GM12878 (cell line): ENCODE measurements at regions not wholly inside any gene's neighbourhood (a gene's known extent, or its start where the extent isn't known, plus 50 kb on each side); places are given as distances from the start of the nearest gene placed in this dataset.

Experiments
- ATAC-seq: fragments of 200-7000 bp; cut with Tn5 transposase; 3 replicates; pipeline ENCODE4 v1.9.1; 2020; ENCODE audit warnings: mild to moderate bottlenecking, moderate library complexity
- BruUV-seq: library from RNA; stranded (reverse); fragments of 400-500 nt; replicated peaks from 2 replicates; lab custom pipeline; 2021; lab: Mats Ljungman, UMichigan
- CTCF ChIA-PET: fragments of 300-600 bp; sonication (Branson Sonifier 250); formaldehyde crosslinking; extraction: SDS; loops from one replicate; lab custom pipeline; 2021; ENCODE audit warnings: inconsistent platforms; lab: Yijun Ruan, JAX
- POLR2A ChIA-PET: fragments of 350-600 bp; formaldehyde crosslinking; extraction: SDS; loops from one replicate; lab custom pipeline; 2021; ENCODE audit warnings: inconsistent platforms; lab: Charles Lee
- RAD21 ChIA-PET: fragments of 300-600 bp; sonication (Branson Sonifier 250); formaldehyde crosslinking; loops from one replicate; lab custom pipeline; 2023; ENCODE audit warnings: antibody characterized with exemption; ENCODE audit not compliant: unreplicated experiment; lab: Charles Lee
- SMC1A ChIA-PET: fragments of 300-600 bp; sonication (Branson Sonifier 250); formaldehyde crosslinking; loops from one replicate; lab custom pipeline; 2023; ENCODE audit not compliant: unreplicated experiment, uncharacterized antibody; lab: Charles Lee
- DNase-seq: peaks from one replicate; pipeline ENCODE4 v3.0.0-alpha.2; 2011; ENCODE audit warnings: low read depth, low spot score
- FAIRE-seq: peaks from 3 replicates; lab custom pipeline; 2011; peaks lifted over from hg19 to GRCh38; lab: Jason Lieb, UNC
- H2AFZ ChIP-seq: 2 replicates; pipeline ENCODE4 v1.6.0; 2011; ENCODE audit warnings: low read depth, low read length, control low read depth; ENCODE audit not compliant: control insufficient read depth
- H3K27ac ChIP-seq: 2 replicates; pipeline ENCODE4 v1.5.1; 2011; ENCODE audit warnings: control low read depth; ENCODE audit not compliant: control insufficient read depth, insufficient read depth
- H3K27me3 ChIP-seq, 2 experiments: replicated peaks in 1 of 2; 2 replicates each; pipeline versions ENCODE4 v1.6.0 to v1.6.1; 2011; ENCODE audit warnings: low read length in 1 of 2; ENCODE audit not compliant: control insufficient read depth in 2 of 2, insufficient read depth in 2 of 2
- H3K36me3 ChIP-seq, 2 experiments: 2 replicates each; pipeline ENCODE4 v1.5.1; 2011; ENCODE audit warnings: low read length in 1 of 2; ENCODE audit not compliant: control insufficient read depth in 2 of 2, insufficient read depth in 2 of 2
- H3K4me1 ChIP-seq: 2 replicates; pipeline ENCODE4 v1.6.1; 2011; ENCODE audit warnings: mild to moderate bottlenecking, low read length, moderate library complexity, mixed read lengths; ENCODE audit not compliant: control insufficient read depth, insufficient read depth
- H3K4me2 ChIP-seq: 2 replicates; pipeline ENCODE4 v1.6.0; 2011; ENCODE audit warnings: control low read depth; ENCODE audit not compliant: control insufficient read depth, insufficient read depth
- H3K4me3 ChIP-seq: fragments of 200-600 bp; sonication (generic); 2 replicates; pipeline ENCODE4 v1.5.1; 2016
- H3K79me2 ChIP-seq: 2 replicates; pipeline ENCODE4 v1.6.0; 2011; ENCODE audit warnings: low read length; ENCODE audit not compliant: control insufficient read depth, insufficient read depth
- H3K9ac ChIP-seq: 2 replicates; pipeline ENCODE4 v1.8.0; 2011; ENCODE audit warnings: low read length, control low read depth, mixed read lengths; ENCODE audit not compliant: control insufficient read depth, insufficient read depth
- H3K9me3 ChIP-seq: replicated peaks from 3 replicates; pipeline ENCODE4 v1.5.1; 2011; ENCODE audit warnings: mild to moderate bottlenecking, low read length; ENCODE audit not compliant: control insufficient read depth, insufficient read depth
- H4K20me1 ChIP-seq: 2 replicates; pipeline ENCODE4 v1.6.0; 2011; ENCODE audit not compliant: control insufficient read depth, insufficient read depth
- CTCF ChIP-seq, 3 experiments: IDR thresholded peaks in 2 of 3; conservative IDR thresholded peaks in 1 of 3; 2 replicates each; pipeline ENCODE4 v1.5.1; 2011; ENCODE audit warnings: low read depth in 3 of 3, low read length in 3 of 3, mild to moderate bottlenecking in 3 of 3, control low read depth in 2 of 3, moderate library complexity in 2 of 3, inconsistent platforms in 1 of 3, mixed read lengths in 1 of 3; ENCODE audit not compliant: control insufficient read depth in 2 of 3, insufficient read depth in 1 of 3; ENCODE audit errors: extremely low read depth in 1 of 3
- CUX1 ChIP-seq: IDR thresholded peaks from 2 replicates; pipeline ENCODE4 v1.6.1; 2012; ENCODE audit warnings: improper control_type of control experiment, low read depth, low read length; ENCODE audit not compliant: insufficient replicate concordance
- DPF2 ChIP-seq: fragments of 450-650 bp; IDR thresholded peaks from 2 replicates; pipeline ENCODE4 v1.6.1; 2017; ENCODE audit warnings: mild to moderate bottlenecking
- GABPA ChIP-seq: IDR thresholded peaks from 2 replicates; pipeline ENCODE4 v1.6.1; 2014; ENCODE audit warnings: antibody characterized with exemption, low read depth, mild to moderate bottlenecking, inconsistent platforms
- MTA2 ChIP-seq: fragments of 450-650 bp; IDR thresholded peaks from 2 replicates; pipeline ENCODE4 v1.6.1; 2016; ENCODE audit warnings: low read depth, mild to moderate bottlenecking, moderate library complexity
- MXI1 ChIP-seq: fragments of 150-350 bp; IDR thresholded peaks from 2 replicates; pipeline ENCODE4 v1.6.1; 2011; ENCODE audit warnings: low read depth, mild to moderate bottlenecking, inconsistent platforms, low read length, improper control_type of control experiment
- NR2C2 ChIP-seq: IDR thresholded peaks from 2 replicates; pipeline ENCODE4 v1.6.1; 2011; ENCODE audit warnings: borderline replicate concordance, low read depth; ENCODE audit not compliant: control insufficient read depth, insufficient read length
- PKNOX1 ChIP-seq: fragments of 450-650 bp; IDR thresholded peaks from 2 replicates; pipeline ENCODE4 v1.6.1; 2016; ENCODE audit warnings: mild to moderate bottlenecking
- SMARCA5 ChIP-seq: fragments of 450-650 bp; IDR thresholded peaks from 2 replicates; pipeline ENCODE4 v1.6.1; 2017; ENCODE audit warnings: mild to moderate bottlenecking
- ZNF622 ChIP-seq: fragments of 450-650 bp; IDR thresholded peaks from 2 replicates; pipeline ENCODE4 v1.6.1; 2017; ENCODE audit warnings: mild to moderate bottlenecking, inconsistent platforms
- WGBS: methylation state at CpG from one replicate; pipeline ENCODE4 v1.1.6; 2016; ENCODE audit warnings: low lambda C conversion rate; ENCODE audit not compliant: insufficient replicate concordance, insufficient coverage; ENCODE audit errors: missing lambda C conversion rate; 5-methylcytosine and 5-hydroxymethylcytosine counted together
- in situ Hi-C: fragments of 300-500 bp; cut with MboI; formaldehyde crosslinking; loops from 9 replicates; pipeline ENCODE4 v1.14.3; 2018; ENCODE audit warnings: mixed read lengths
- intact Hi-C: fragments of 100-400 bp; cut with micrococcal nuclease; formaldehyde crosslinking; loops from one replicate; pipeline ENCODE4 v1.14.2; 2022; ENCODE audit not compliant: unreplicated experiment

GRCh38 chr2:10193276-10193795 is 70.8 kb downstream of the RRM2 start (continued):
- no peak for TF ChIP-seq ZNF622
- no peak for TF ChIP-seq CUX1
- no peak for TF ChIP-seq MXI1
- no peak for TF ChIP-seq DPF2
- TF ChIP-seq, all 136 proteins: peak for 0

- WGBS = 77% methylated on average over 27 of the region's 27 CpGs
- intact Hi-C loops = no loop called here
These were observed 71.6 kb downstream of the RRM2 start for GRCh38 chr2:10193851-10194820.

More at GRCh38 chr2:10193851-10194820, 71.6 kb downstream of the RRM2 start:
- CTCF ChIA-PET = no interaction called here
- no TSS peak for BruUV-seq
- no peak overlapping the region for H2AFZ ChIP-seq
- no peak for DNase-seq
- RAD21 ChIA-PET = no interaction called here
- TF ChIP-seq MTA2 (no peak), CTCF (IDR thresholded peaks at IDR 0.05 in 2 of 3, conservative IDR thresholded peaks at IDR 0.05 in 1 of 3; ENCODE audit: control insufficient read depth in 2 of 3, extremely low read depth in 1 of 3, insufficient read depth in 1 of 3, low read depth in 3 of 3, low read length in 3 of 3) (no peak), NR2C2 (no peak), PKNOX1 (no peak), GABPA (no peak), SMARCA5 (no peak)
- no peaks in the 10 kb centered on the region for H3K79me2 ChIP-seq
- no peaks in the 10 kb centered on the region for H3K27me3 ChIP-seq
- H3K9ac ChIP-seq = no peak overlapping the region
- no peak for ATAC-seq
- no peak overlapping the region for H3K27ac ChIP-seq
- H3K9me3 ChIP-seq = no peaks in the 10 kb centered on the region
- POLR2A ChIA-PET = no interaction called here
- FAIRE-seq = no peak
- in situ Hi-C loops = no loop called here
- SMC1A ChIA-PET = no interaction called here
- H4K20me1 ChIP-seq = no peaks in the 10 kb centered on the region
- H3K4me1 ChIP-seq = no peaks in the 10 kb centered on the region
- H3K4me2 ChIP-seq = no peak overlapping the region
- no peak overlapping the region for H3K4me3 ChIP-seq
- H3K36me3 ChIP-seq = peaks cover 0 to 7% of the 10 kb centered on the region in 2 experiments; a peak in 2 of 4 replicates
